GM20000 (cell line): ENCODE measurements at regions not wholly inside any gene's neighbourhood (a gene's known extent, or its start where the extent isn't known, plus 50 kb on each side); places are given as distances from the start of the nearest gene placed in this dataset.

Experiments used
- DNase-seq: peaks from one replicate; pipeline ENCODE4 v3.0.0; 2012; ENCODE audit warnings: low spot score
- TF ChIP-seq, protein P1 (sequence below): IDR thresholded peaks from 2 replicates; pipeline ENCODE4 v1.5.1; 2012; ENCODE audit warnings: mild to moderate bottlenecking, control low read depth; ENCODE audit errors: extremely low read depth, missing control alignments

DNA sequence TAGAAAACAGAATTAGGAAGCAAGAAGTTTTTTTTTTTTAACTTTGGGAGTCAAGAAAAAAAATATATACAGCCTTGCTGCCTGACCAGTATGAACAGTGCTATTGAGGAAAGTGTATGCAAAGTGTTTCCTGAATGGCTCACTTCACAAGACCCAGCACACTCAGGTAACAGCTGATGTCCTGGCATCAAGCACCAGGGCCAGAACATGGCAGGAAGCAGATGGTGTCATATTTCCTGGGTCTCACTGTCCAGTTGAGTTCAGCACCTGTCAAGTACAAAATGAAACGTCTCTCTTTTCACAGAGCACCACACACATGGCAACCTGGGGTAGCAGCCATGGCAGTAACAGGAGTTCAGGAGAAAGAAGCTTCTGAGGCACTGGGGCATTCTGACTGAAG is 372.3 kb downstream of the TTLL7 start:
- no peak for DNase-seq
- TF ChIP-seq, protein P1, sequence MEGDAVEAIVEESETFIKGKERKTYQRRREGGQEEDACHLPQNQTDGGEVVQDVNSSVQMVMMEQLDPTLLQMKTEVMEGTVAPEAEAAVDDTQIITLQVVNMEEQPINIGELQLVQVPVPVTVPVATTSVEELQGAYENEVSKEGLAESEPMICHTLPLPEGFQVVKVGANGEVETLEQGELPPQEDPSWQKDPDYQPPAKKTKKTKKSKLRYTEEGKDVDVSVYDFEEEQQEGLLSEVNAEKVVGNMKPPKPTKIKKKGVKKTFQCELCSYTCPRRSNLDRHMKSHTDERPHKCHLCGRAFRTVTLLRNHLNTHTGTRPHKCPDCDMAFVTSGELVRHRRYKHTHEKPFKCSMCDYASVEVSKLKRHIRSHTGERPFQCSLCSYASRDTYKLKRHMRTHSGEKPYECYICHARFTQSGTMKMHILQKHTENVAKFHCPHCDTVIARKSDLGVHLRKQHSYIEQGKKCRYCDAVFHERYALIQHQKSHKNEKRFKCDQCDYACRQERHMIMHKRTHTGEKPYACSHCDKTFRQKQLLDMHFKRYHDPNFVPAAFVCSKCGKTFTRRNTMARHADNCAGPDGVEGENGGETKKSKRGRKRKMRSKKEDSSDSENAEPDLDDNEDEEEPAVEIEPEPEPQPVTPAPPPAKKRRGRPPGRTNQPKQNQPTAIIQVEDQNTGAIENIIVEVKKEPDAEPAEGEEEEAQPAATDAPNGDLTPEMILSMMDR = no peak

GRCh38 chr1:83625646-83626045 is 373.3 kb downstream of the TTLL7 start:
- DNase-seq = no peak
- TF ChIP-seq, protein P1 = no peak

DNA sequence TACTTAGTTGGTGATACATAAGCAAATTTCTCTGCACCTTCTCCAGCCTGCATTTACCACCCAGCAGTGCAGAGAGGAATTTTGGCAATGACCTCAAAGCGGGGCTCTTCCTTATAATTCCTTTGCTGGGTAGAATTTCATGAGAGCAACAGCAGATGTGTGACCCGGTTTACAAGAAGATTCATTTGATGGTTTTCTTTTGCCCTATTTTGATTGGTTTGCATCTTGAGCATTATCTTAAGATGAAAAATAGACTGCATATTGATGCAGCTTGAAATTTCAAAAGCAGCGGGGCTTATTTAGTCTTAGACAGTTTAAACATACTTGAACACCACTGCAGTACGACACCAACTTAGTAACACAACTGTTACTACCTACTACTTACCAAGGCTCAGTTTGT is 378.9 kb downstream of the TTLL7 start:
- TF ChIP-seq, protein P1 = no peak
- DNase-seq = no peak

- TF ChIP-seq, protein P1 = no peak
- DNase-seq = no peak
Observed at GRCh38 chr1:83619170-83619896, 379.6 kb downstream of the TTLL7 start.

DNA sequence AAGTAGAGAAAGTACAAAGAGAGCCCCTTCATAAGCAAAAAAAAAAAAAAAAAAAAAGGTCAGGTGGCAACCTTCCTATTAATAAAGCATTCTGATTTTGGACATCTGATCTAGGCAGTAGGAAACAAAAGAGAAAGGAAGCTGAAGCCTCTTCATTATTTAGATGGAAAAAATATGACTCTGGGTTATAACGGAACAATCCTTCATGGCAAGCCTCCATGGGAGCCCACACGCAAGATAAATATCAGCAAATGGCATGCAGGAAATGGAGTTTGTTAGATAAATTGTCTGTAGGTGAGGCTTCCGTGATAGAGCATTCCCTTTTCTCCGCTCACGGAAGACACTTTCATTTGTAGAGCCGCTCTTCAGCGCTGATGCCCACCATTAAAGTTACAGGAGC is 381.0 kb downstream of the TTLL7 start:
- DNase-seq = no peak
- TF ChIP-seq, protein P1 = no peak

DNA sequence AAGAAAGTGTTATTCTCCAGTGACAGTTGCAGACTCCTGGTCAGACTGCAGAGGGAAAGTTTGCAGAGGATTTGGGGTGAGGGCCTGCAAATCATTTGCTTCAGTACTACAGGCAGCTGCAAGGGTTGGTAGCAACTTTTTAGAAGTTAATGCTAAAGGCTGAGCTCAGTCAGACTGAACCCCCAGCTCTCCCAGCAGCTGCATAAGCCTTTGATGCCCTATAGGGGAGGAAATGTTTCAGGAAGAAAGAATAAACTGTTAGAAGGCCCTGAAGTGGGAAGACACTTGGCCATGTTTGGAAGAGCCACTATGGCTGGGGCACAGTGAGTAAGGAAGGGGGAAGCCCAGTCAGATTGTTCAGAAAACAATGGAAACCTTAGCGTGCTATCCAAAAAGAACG is 383.6 kb downstream of the TTLL7 start:
- DNase-seq = no peak
- TF ChIP-seq, protein P1 = no peak

GRCh38 chr1:83606416-83606955 is 392.4 kb downstream of the TTLL7 start:
- DNase-seq = no peak

More at GRCh38 chr1:83606416-83606955, 392.4 kb downstream of the TTLL7 start:
- TF ChIP-seq, protein P1 = no peak
